DMS53 treated with DMSO at 0.1 percent for 48 hours (cell line): ENCODE measurements at regions not wholly inside any gene's neighbourhood (a gene's known extent, or its start where the extent isn't known, plus 50 kb on each side); places are given as distances from the start of the nearest gene placed in this dataset.

Source experiments
- DNase-seq: peaks from one replicate; lab custom pipeline; 2025; ENCODE audit not compliant: unreplicated experiment; lab: John Stamatoyannopoulos, UW

- DNase-seq, result no peak
Measured at GRCh38 chrX:124280294-124280902, 52.1 kb upstream of the TEX13D start.

- no peak for DNase-seq
Measured at GRCh38 chrX:124282580-124282979, 49.9 kb upstream of the TEX13D start.
